ENCODE measurements at regions not wholly inside any gene's neighbourhood (a gene's known extent, or its start where the extent isn't known, plus 50 kb on each side); places are given as distances from the start of the nearest gene placed in this dataset.

GRCh38 chr6:170198298-170198697, 92.6 kb downstream of the DLL1 start:
- Histone ChIP-seq H2AFZ (ENCODE audit: low read depth, low read length) (no peak overlapping the region), H3K9me3 (replicated peaks; ENCODE audit: control insufficient read depth, insufficient read depth, low read length) (no peaks in the 10 kb centered on the region), H3K27ac (ENCODE audit: insufficient read depth, low read depth, low read length) (no peak overlapping the region), H3K79me2 (ENCODE audit: control insufficient read depth, insufficient read depth, low read length) (no peaks in the 10 kb centered on the region), H3K36me3 (ENCODE audit: control insufficient read depth in 2 of 2, extremely low read depth in 1 of 2, insufficient read depth in 2 of 2, low read length in 2 of 2) (no peaks in the 10 kb centered on the region), H3K4me1 (ENCODE audit: control insufficient read depth, extremely low read depth, insufficient read depth, low read length) (peaks cover 5% of the 10 kb centered on the region), H3K4me3 (replicated peaks in 1 of 3; ENCODE audit: insufficient read depth in 1 of 3, low read depth in 1 of 3, low read length in 3 of 3) (no peak overlapping the region), H3K9ac (replicated peaks; ENCODE audit: extremely low read depth, insufficient read depth, low read length) (no peak overlapping the region), H4K20me1 (replicated peaks; ENCODE audit: control insufficient read depth, extremely low read depth, insufficient read depth, low read length) (no peaks in the 10 kb centered on the region), H3K9me1 (replicated peaks; ENCODE audit: control insufficient read depth, extremely low read depth, insufficient read depth, low read length) (no peaks in the 10 kb centered on the region), H3K27me3 (ENCODE audit: control insufficient read depth in 2 of 2, insufficient read depth in 2 of 2, low read length in 2 of 2) (no peaks in the 10 kb centered on the region), H3K4me2 (ENCODE audit: insufficient read depth, low read length) (peak overlapping the region; percentile 16)
- TF ChIP-seq MYC (IDR thresholded peaks at IDR 0.05; ENCODE audit: low read depth, low read length) = no peak
- no peak for TF ChIP-seq FOS (IDR thresholded peaks at IDR 0.05; ENCODE audit: borderline replicate concordance, insufficient read depth, low read length)
- no peak for TF ChIP-seq POLR2A (IDR thresholded peaks at IDR 0.05; ENCODE audit: low read depth, low read length)
- no peak for TF ChIP-seq CTCF (IDR thresholded peaks at IDR 0.05; ENCODE audit: extremely low read depth in 1 of 2, insufficient read depth in 1 of 2, low read depth in 1 of 2, low read length in 2 of 2)
- no peak for TF ChIP-seq MAX (IDR thresholded peaks at IDR 0.05; ENCODE audit: insufficient read depth, insufficient read length)
- no peak for TF ChIP-seq GATA2 (IDR thresholded peaks at IDR 0.05; ENCODE audit: insufficient read depth, insufficient read length, low read depth, low read length)
- BruUV-seq (replicated peaks) = no TSS peak
- ChIA-PET POLR2A (no interaction called here), CTCF (interaction anchor here (1.4 kb wide), 1 partner anchor 366 kb away, joined by 4 read pairs; no protein-coding TSS in a partner anchor)
- dilution Hi-C loops (cut with MboI; ENCODE audit: extremely low pct_ligation_motif_present, low sequenced_read_pairs) = no loop called here
- DNase-seq (ENCODE audit: low read depth, low spot score) (no peak), FAIRE-seq (peak; percentile 42)
- intact Hi-C loops (cut with micrococcal nuclease) = no loop called here

- CTCF ChIA-PET = no interaction called here
- BruUV-seq (replicated peaks) = no TSS peak
- Histone ChIP-seq H3K36me3 (ENCODE audit: control insufficient read depth in 2 of 2, extremely low read depth in 1 of 2, insufficient read depth in 2 of 2, low read length in 2 of 2) (no peaks in the 10 kb centered on the region), H3K9me3 (replicated peaks; ENCODE audit: control insufficient read depth, insufficient read depth, low read length) (no peaks in the 10 kb centered on the region), H2AFZ (ENCODE audit: low read depth, low read length) (no peak overlapping the region), H3K9ac (replicated peaks; ENCODE audit: extremely low read depth, insufficient read depth, low read length) (no peak overlapping the region), H3K4me1 (ENCODE audit: control insufficient read depth, extremely low read depth, insufficient read depth, low read length) (peaks cover 3% of the 10 kb centered on the region), H4K20me1 (replicated peaks; ENCODE audit: control insufficient read depth, extremely low read depth, insufficient read depth, low read length) (no peaks in the 10 kb centered on the region), H3K9me1 (replicated peaks; ENCODE audit: control insufficient read depth, extremely low read depth, insufficient read depth, low read length) (no peaks in the 10 kb centered on the region), H3K27me3 (ENCODE audit: control insufficient read depth in 2 of 2, insufficient read depth in 2 of 2, low read length in 2 of 2) (no peaks in the 10 kb centered on the region), H3K4me3 (replicated peaks in 1 of 3; ENCODE audit: insufficient read depth in 1 of 3, low read depth in 1 of 3, low read length in 3 of 3) (no peak overlapping the region), H3K4me2 (ENCODE audit: insufficient read depth, low read length) (no peak overlapping the region), H3K27ac (ENCODE audit: insufficient read depth, low read depth, low read length) (no peak overlapping the region), H3K79me2 (ENCODE audit: control insufficient read depth, insufficient read depth, low read length) (no peaks in the 10 kb centered on the region)
- no peak for DNase-seq (ENCODE audit: low read depth, low spot score)
- no peak for FAIRE-seq
- dilution Hi-C loops (cut with MboI; ENCODE audit: extremely low pct_ligation_motif_present, low sequenced_read_pairs) (no loop called here), intact Hi-C loops (cut with micrococcal nuclease) (no loop called here)
- POLR2A ChIA-PET = no interaction called here
- TF ChIP-seq MYC (IDR thresholded peaks at IDR 0.05; ENCODE audit: low read depth, low read length) (no peak), FOS (IDR thresholded peaks at IDR 0.05; ENCODE audit: borderline replicate concordance, insufficient read depth, low read length) (no peak), POLR2AphosphoS5 (IDR thresholded peaks at IDR 0.05; ENCODE audit: insufficient read depth, low read depth, low read length) (no peak), CTCF (IDR thresholded peaks at IDR 0.05; ENCODE audit: extremely low read depth in 1 of 2, insufficient read depth in 1 of 2, low read depth in 1 of 2, low read length in 2 of 2) (no peak), JUN (IDR thresholded peaks at IDR 0.05; ENCODE audit: borderline replicate concordance, insufficient read depth, insufficient read length, low read depth) (no peak), POLR2A (IDR thresholded peaks at IDR 0.05; ENCODE audit: low read depth, low read length) (no peak), MAX (IDR thresholded peaks at IDR 0.05; ENCODE audit: insufficient read depth, insufficient read length) (no peak), GATA2 (IDR thresholded peaks at IDR 0.05; ENCODE audit: insufficient read depth, insufficient read length, low read depth, low read length) (no peak), EZH2 (IDR thresholded peaks at IDR 0.05; ENCODE audit: borderline replicate concordance, low read depth, low read length, severe bottlenecking) (no peak)
Measured at GRCh38 chr6:170193326-170193821, 97.5 kb downstream of the DLL1 start.
